ENCODE measurements at regions not wholly inside any gene's neighbourhood (a gene's known extent, or its start where the extent isn't known, plus 50 kb on each side); places are given as distances from the start of the nearest gene placed in this dataset.

DNA sequence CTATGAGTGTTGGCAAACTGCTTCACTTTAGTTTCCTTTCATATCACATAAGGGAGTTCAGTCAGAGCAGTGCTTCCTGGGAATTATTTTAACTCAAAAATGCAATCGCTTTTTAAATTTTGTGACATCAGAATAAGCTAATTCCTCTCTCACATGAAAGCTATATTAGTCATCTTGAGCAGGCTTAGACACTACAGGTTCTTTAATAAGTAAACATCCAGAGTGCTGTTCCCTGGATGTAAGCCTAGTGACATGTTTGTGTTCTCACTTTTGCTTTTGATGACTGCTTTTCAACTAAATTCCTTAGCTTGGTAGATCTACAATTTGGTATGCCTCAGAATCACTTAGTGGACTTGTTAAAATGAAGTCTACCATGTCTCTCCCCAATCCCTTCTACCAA, 252.7 kb upstream of the POU3F2 start:
- Histone ChIP-seq H3K9ac (ENCODE audit: low read depth in 1 of 2, low read length in 2 of 2) (no peak overlapping the region), H3K4me3 (ENCODE audit: low read length in 2 of 2) (no peak overlapping the region), H3K9me3 (ENCODE audit: control insufficient read depth in 2 of 2, low read length in 2 of 2) (no peaks in the 10 kb centered on the region), H3K4me1 (ENCODE audit: control insufficient read depth in 2 of 2, insufficient read depth in 2 of 2, low read length in 2 of 2) (no peaks in the 10 kb centered on the region), H3K27ac (ENCODE audit: low read depth in 2 of 2, low read length in 2 of 2) (no peak overlapping the region), H3K27me3 (ENCODE audit: control insufficient read depth in 2 of 2, insufficient read depth in 2 of 2, low read length in 2 of 2) (no peaks in the 10 kb centered on the region), H3K36me3 (ENCODE audit: control insufficient read depth in 2 of 2, insufficient read depth in 2 of 2, low read length in 2 of 2) (no peaks in the 10 kb centered on the region)

DNA sequence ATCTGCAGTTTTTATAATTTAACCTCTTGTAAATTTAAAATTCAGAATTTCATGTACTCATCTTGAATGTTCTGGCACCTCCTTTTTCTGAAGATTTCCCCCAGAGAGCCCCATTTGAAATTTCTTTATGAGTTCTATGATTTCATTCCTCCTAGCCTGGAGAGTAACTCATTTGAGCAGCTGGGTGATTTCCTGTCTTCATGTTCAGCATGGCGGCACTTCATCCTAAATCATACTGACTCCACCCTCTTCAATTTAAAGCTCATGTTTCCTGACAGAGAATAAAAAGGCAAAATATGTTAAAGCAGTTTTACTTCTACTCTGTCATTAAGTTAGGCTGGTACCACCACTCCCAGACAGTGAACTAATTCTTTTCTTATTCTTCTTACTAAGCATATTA, 250.9 kb upstream of the POU3F2 start:
- H3K27me3 ChIP-seq (ENCODE audit: control insufficient read depth in 2 of 2, insufficient read depth in 2 of 2, low read length in 2 of 2) = no peaks in the 10 kb centered on the region
- H3K4me1 ChIP-seq (ENCODE audit: control insufficient read depth in 2 of 2, insufficient read depth in 2 of 2, low read length in 2 of 2) = no peaks in the 10 kb centered on the region
- no peak overlapping the region for H3K27ac ChIP-seq (ENCODE audit: low read depth in 2 of 2, low read length in 2 of 2)
- no peak overlapping the region for H3K4me3 ChIP-seq (ENCODE audit: low read length in 2 of 2)
- no peak overlapping the region for H3K9ac ChIP-seq (ENCODE audit: low read depth in 1 of 2, low read length in 2 of 2)
- H3K9me3 ChIP-seq (ENCODE audit: control insufficient read depth in 2 of 2, low read length in 2 of 2) = no peaks in the 10 kb centered on the region
- no peaks in the 10 kb centered on the region for H3K36me3 ChIP-seq (ENCODE audit: control insufficient read depth in 2 of 2, insufficient read depth in 2 of 2, low read length in 2 of 2)

DNA sequence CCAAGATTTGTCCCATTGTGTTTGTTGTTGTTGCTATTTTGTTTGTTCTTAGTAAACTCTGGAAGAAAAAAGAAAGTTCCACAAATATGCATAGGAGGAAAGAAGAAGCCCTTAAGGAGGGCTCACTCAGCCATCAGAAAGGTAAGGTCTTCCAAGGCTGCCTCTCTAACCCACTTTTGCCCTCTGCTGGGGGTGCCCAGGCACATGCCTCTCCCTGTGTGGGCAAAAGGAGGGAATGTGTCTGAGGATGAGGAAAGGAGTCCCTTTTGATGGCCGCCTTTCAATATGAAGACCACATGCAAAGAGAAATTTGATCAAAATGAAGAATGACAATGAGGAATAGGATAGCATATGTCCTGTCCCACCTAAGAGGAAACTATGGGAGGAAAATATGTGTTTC, 248.2 kb upstream of the POU3F2 start:
- H3K27me3 ChIP-seq (ENCODE audit: control insufficient read depth in 2 of 2, insufficient read depth in 2 of 2, low read length in 2 of 2) = no peaks in the 10 kb centered on the region
- no peaks in the 10 kb centered on the region for H3K9me3 ChIP-seq (ENCODE audit: control insufficient read depth in 2 of 2, low read length in 2 of 2)
- H3K27ac ChIP-seq (ENCODE audit: low read depth in 2 of 2, low read length in 2 of 2) = no peak overlapping the region
- H3K9ac ChIP-seq (ENCODE audit: low read depth in 1 of 2, low read length in 2 of 2) = no peak overlapping the region
- no peak overlapping the region for H3K4me3 ChIP-seq (ENCODE audit: low read length in 2 of 2)
- no peaks in the 10 kb centered on the region for H3K36me3 ChIP-seq (ENCODE audit: control insufficient read depth in 2 of 2, insufficient read depth in 2 of 2, low read length in 2 of 2)
- H3K4me1 ChIP-seq (ENCODE audit: control insufficient read depth in 2 of 2, insufficient read depth in 2 of 2, low read length in 2 of 2) = no peaks in the 10 kb centered on the region

DNA sequence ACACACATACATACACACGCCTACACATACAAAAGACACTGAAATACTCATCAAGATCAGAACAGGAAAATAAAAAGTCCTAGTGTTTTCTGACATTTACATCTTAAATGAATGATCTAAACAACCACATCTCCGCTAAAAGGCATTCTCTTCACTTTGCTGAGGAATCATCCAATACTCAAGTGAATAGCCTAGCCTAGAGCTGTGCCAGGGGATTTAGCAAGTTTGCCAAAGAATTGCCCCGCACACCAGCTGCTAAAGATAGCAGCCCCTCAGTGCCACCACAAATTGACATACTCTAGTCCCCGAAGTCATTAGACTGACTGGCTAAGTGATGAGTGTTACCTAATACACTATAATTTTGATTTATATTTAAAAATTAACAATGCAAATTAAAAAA, 246.8 kb upstream of the POU3F2 start:
- H3K36me3 ChIP-seq (ENCODE audit: control insufficient read depth in 2 of 2, insufficient read depth in 2 of 2, low read length in 2 of 2) = no peaks in the 10 kb centered on the region
- H3K4me1 ChIP-seq (ENCODE audit: control insufficient read depth in 2 of 2, insufficient read depth in 2 of 2, low read length in 2 of 2) = no peaks in the 10 kb centered on the region
- H3K9ac ChIP-seq (ENCODE audit: low read depth in 1 of 2, low read length in 2 of 2) = no peak overlapping the region

DNA sequence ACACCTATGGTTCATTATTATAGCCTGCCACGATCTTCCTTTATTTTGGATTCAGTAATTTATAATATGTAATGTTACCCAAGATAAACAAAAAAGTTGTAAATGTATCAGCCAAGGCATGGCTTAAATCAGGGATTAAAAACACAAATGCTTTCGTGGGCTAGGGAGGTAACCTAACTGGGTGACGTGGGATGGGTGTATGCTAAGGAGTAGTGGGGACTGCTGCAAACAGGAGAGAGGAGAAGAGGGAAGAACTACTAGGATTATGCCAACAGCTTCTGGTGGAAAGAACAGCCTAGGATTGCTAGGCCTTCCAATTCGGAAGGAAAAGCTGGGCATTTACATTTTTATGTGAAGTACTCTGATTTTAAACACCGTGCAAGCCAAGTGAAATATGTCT, 244.8 kb upstream of the POU3F2 start:
- no peaks in the 10 kb centered on the region for H3K4me1 ChIP-seq (ENCODE audit: control insufficient read depth in 2 of 2, insufficient read depth in 2 of 2, low read length in 2 of 2)
- no peak overlapping the region for H3K9ac ChIP-seq (ENCODE audit: low read depth in 1 of 2, low read length in 2 of 2)

More for the DNA sequence above, 246.8 kb upstream of the POU3F2 start:
- no peak overlapping the region for H3K4me3 ChIP-seq (ENCODE audit: low read length in 2 of 2)
- no peaks in the 10 kb centered on the region for H3K9me3 ChIP-seq (ENCODE audit: control insufficient read depth in 2 of 2, low read length in 2 of 2)
- H3K27me3 ChIP-seq (ENCODE audit: control insufficient read depth in 2 of 2, insufficient read depth in 2 of 2, low read length in 2 of 2) = no peaks in the 10 kb centered on the region
- no peak overlapping the region for H3K27ac ChIP-seq (ENCODE audit: low read depth in 2 of 2, low read length in 2 of 2)

DNA sequence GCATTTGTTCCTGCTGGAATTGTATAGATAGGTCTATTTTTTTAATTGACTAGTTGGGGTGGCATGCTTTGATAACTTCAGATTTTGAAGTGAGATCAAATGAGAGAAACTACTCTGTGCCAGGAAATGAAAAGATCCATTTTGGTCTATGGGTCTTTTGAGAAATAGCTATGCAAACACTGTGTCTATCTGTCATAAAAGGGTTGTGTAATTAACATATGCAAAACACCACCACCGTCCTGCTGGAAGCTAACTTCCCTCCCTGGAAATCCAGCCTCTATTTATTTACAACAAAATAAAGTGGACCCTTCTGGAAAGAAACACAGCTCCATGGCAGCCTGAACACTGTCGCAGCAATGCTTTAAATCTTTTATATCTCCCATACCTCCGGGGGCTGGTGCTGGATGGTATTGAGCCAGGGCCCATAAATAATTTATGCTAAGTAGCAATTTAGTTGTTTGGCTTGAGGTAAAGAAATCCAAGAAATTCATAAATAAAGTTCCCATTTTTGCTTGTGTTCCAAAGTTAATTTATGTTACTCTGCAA, 244.2 kb upstream of the POU3F2 start:
- no peak overlapping the region for H3K27ac ChIP-seq (ENCODE audit: low read depth in 2 of 2, low read length in 2 of 2)
- H3K9ac ChIP-seq (ENCODE audit: low read depth in 1 of 2, low read length in 2 of 2) = no peak overlapping the region
- no peaks in the 10 kb centered on the region for H3K9me3 ChIP-seq (ENCODE audit: control insufficient read depth in 2 of 2, low read length in 2 of 2)
- no peaks in the 10 kb centered on the region for H3K36me3 ChIP-seq (ENCODE audit: control insufficient read depth in 2 of 2, insufficient read depth in 2 of 2, low read length in 2 of 2)
- no peaks in the 10 kb centered on the region for H3K27me3 ChIP-seq (ENCODE audit: control insufficient read depth in 2 of 2, insufficient read depth in 2 of 2, low read length in 2 of 2)
- H3K4me1 ChIP-seq (ENCODE audit: control insufficient read depth in 2 of 2, insufficient read depth in 2 of 2, low read length in 2 of 2) = no peaks in the 10 kb centered on the region
- no peak overlapping the region for H3K4me3 ChIP-seq (ENCODE audit: low read length in 2 of 2)

More for the DNA sequence above, 244.8 kb upstream of the POU3F2 start:
- Histone ChIP-seq H3K36me3 (ENCODE audit: control insufficient read depth in 2 of 2, insufficient read depth in 2 of 2, low read length in 2 of 2) (no peaks in the 10 kb centered on the region), H3K27ac (ENCODE audit: low read depth in 2 of 2, low read length in 2 of 2) (no peak overlapping the region), H3K27me3 (ENCODE audit: control insufficient read depth in 2 of 2, insufficient read depth in 2 of 2, low read length in 2 of 2) (no peaks in the 10 kb centered on the region), H3K9me3 (ENCODE audit: control insufficient read depth in 2 of 2, low read length in 2 of 2) (no peaks in the 10 kb centered on the region), H3K4me3 (ENCODE audit: low read length in 2 of 2) (no peak overlapping the region)

DNA sequence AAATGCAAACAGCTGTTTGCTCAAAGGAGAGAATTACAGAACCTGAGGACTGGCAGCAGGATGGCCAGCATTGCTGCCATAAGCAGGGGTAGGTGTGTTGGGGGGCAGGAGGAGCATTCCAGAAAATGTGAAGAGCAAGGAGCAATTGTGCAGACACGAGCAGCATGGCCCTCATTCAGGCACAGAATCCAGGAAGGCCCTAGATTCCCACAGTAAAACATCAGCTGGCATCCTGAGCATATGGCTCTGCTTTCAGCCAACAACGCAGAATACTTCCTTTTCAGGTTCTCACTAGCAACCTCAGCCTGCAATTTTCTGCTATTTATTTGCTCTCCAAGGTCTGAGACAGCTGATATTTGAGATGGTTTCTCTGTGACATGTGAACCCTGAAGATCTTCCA, 243.4 kb upstream of the POU3F2 start:
- Histone ChIP-seq H3K9ac (ENCODE audit: low read depth in 1 of 2, low read length in 2 of 2) (no peak overlapping the region), H3K27me3 (ENCODE audit: control insufficient read depth in 2 of 2, insufficient read depth in 2 of 2, low read length in 2 of 2) (no peaks in the 10 kb centered on the region), H3K36me3 (ENCODE audit: control insufficient read depth in 2 of 2, insufficient read depth in 2 of 2, low read length in 2 of 2) (no peaks in the 10 kb centered on the region)

DNA sequence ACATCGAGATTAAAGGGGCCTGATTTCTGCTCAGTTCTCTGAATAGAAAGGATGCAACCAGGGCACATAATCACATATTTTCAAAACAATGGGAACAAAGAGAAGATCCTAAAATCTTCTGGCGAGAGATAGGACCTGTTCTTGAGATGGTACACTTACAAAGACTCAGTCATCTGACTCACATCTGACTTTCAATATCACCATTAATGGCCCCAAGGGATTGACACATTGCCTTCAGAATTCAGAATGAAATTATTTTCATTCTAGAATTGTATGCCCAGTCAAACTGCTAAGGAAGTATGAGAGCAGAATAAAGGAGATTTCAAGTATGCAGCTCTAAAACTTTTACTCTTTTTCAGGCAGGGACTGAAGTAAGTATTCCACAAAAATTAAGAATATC, 240.7 kb upstream of the POU3F2 start:
- Histone ChIP-seq H3K9ac (ENCODE audit: low read depth in 1 of 2, low read length in 2 of 2) (no peak overlapping the region), H3K4me3 (ENCODE audit: low read length in 2 of 2) (no peak overlapping the region), H3K4me1 (ENCODE audit: control insufficient read depth in 2 of 2, insufficient read depth in 2 of 2, low read length in 2 of 2) (no peaks in the 10 kb centered on the region), H3K9me3 (ENCODE audit: control insufficient read depth in 2 of 2, low read length in 2 of 2) (no peaks in the 10 kb centered on the region), H3K27me3 (ENCODE audit: control insufficient read depth in 2 of 2, insufficient read depth in 2 of 2, low read length in 2 of 2) (no peaks in the 10 kb centered on the region), H3K36me3 (ENCODE audit: control insufficient read depth in 2 of 2, insufficient read depth in 2 of 2, low read length in 2 of 2) (no peaks in the 10 kb centered on the region), H3K27ac (ENCODE audit: low read depth in 2 of 2, low read length in 2 of 2) (no peak overlapping the region)

More for the DNA sequence above, 243.4 kb upstream of the POU3F2 start:
- H3K4me3 ChIP-seq (ENCODE audit: low read length in 2 of 2) = no peak overlapping the region
- no peaks in the 10 kb centered on the region for H3K9me3 ChIP-seq (ENCODE audit: control insufficient read depth in 2 of 2, low read length in 2 of 2)
- H3K27ac ChIP-seq (ENCODE audit: low read depth in 2 of 2, low read length in 2 of 2) = no peak overlapping the region
- no peaks in the 10 kb centered on the region for H3K4me1 ChIP-seq (ENCODE audit: control insufficient read depth in 2 of 2, insufficient read depth in 2 of 2, low read length in 2 of 2)

DNA sequence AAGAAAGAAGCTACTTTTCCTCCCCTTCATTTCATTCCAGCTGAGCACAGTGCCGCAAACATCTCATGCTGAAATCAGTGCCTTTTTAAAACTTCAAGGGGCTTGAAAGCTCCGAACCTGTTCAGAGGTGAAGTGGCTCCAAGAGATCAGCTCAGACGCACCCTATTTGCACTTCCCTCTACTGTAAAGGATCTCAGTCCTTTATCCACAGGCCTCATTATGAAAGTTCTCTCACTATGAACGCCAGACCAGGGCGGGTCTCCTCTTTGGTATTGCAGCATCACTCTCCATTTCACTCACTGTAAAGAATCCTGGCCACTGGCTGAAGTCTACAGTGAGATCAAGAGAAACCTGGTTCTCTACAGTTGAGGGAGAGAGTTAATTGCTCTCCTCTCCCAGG, 232.7 kb upstream of the POU3F2 start:
- Histone ChIP-seq H3K4me3 (ENCODE audit: low read length in 2 of 2) (no peak overlapping the region), H3K9ac (ENCODE audit: low read depth in 1 of 2, low read length in 2 of 2) (no peak overlapping the region), H3K9me3 (ENCODE audit: control insufficient read depth in 2 of 2, low read length in 2 of 2) (no peaks in the 10 kb centered on the region), H3K27ac (ENCODE audit: low read depth in 2 of 2, low read length in 2 of 2) (no peak overlapping the region), H3K27me3 (ENCODE audit: control insufficient read depth in 2 of 2, insufficient read depth in 2 of 2, low read length in 2 of 2) (no peaks in the 10 kb centered on the region), H3K4me1 (ENCODE audit: control insufficient read depth in 2 of 2, insufficient read depth in 2 of 2, low read length in 2 of 2) (no peaks in the 10 kb centered on the region), H3K36me3 (ENCODE audit: control insufficient read depth in 2 of 2, insufficient read depth in 2 of 2, low read length in 2 of 2) (no peaks in the 10 kb centered on the region)

DNA sequence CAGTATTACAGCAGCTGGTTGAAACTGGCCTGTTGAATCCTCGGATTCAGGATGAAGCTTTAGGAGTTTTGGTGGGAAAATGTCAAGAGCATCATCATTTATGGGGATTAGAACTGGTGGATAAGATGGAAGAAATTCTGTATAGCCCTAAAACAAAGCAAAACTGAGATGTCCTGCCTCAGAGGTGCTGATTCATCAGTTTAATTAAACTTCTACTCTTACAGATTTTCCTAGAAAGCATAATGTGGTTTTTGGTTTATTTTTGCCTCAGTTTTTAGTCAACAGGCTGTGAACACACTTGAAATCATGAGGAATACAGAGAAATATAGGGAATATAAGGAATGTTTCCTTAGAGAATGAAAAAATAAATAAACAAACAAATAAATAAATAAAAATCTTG, 228.7 kb upstream of the POU3F2 start:
- Histone ChIP-seq H3K4me3 (ENCODE audit: low read length in 2 of 2) (no peak overlapping the region), H3K36me3 (ENCODE audit: control insufficient read depth in 2 of 2, insufficient read depth in 2 of 2, low read length in 2 of 2) (no peaks in the 10 kb centered on the region), H3K27ac (ENCODE audit: low read depth in 2 of 2, low read length in 2 of 2) (no peak overlapping the region), H3K27me3 (ENCODE audit: control insufficient read depth in 2 of 2, insufficient read depth in 2 of 2, low read length in 2 of 2) (no peaks in the 10 kb centered on the region), H3K9me3 (ENCODE audit: control insufficient read depth in 2 of 2, low read length in 2 of 2) (no peaks in the 10 kb centered on the region), H3K4me1 (ENCODE audit: control insufficient read depth in 2 of 2, insufficient read depth in 2 of 2, low read length in 2 of 2) (no peaks in the 10 kb centered on the region), H3K9ac (ENCODE audit: low read depth in 1 of 2, low read length in 2 of 2) (no peak overlapping the region)

All from mucosa of rectum (tissue), 2 donors.